ENCODE measurements at regions not wholly inside any gene's neighbourhood (a gene's known extent, or its start where the extent isn't known, plus 50 kb on each side); places are given as distances from the start of the nearest gene placed in this dataset.

DNA sequence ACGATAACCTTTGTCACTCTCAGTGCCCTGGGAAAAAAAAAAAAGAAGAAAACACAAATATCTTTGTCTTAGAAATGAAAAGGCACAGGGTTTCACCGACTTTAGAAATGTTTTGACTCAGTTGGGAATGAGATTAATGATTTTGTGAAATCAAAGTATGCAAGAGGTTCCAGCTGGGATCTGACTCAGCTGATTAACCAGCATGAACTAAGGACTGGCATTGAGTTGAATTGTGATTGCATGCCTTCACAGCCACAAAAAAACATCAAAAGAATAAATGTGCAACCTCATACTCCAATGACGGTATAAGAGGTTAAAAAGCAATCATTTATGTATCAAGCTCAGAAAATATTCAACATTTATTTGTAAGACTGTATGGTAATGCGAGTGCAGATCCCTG, 566.6 kb upstream of the DSEL start:
- peak; percentile 40 for DNase-seq

DNA sequence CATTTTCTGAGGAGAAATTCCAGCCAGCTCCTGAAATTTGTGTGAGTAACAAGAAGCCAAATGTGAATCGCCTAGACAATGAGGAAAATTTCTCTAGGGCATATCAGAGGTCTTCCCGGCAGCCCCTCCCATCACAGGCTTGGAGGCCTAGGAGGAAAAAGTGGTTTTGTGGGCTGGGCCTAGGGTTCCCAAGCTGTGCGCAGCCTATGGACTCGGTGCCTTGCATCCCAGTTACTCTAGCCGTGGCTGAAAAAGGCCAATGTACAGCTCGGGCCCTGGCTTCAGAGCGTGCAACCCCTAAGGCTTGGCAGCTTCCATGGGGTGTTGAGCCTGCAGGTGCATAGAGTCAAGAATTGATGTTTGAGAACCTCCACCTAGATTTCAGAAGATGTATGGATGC, 556.2 kb upstream of the DSEL start:
- no peak for DNase-seq

DNA sequence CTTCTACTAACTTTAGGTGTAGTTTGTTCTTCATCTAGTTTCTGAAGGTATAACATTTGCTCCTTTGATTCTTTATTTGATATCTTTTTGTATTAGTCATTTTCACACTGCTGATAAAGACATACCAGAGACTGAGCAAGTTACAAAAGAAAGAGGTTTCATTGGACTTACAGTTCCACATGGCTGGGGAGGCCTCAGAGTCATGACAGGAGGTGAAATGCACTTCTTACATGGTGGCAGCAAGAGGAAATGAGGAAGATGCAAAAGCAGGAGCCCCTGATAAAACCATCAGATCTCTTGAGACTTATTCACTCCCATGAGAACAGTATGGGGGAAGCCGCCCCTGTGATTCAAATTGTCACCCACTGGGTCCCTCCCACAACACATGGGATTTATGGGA, 544.4 kb upstream of the DSEL start:
- DNase-seq = no peak

DNA sequence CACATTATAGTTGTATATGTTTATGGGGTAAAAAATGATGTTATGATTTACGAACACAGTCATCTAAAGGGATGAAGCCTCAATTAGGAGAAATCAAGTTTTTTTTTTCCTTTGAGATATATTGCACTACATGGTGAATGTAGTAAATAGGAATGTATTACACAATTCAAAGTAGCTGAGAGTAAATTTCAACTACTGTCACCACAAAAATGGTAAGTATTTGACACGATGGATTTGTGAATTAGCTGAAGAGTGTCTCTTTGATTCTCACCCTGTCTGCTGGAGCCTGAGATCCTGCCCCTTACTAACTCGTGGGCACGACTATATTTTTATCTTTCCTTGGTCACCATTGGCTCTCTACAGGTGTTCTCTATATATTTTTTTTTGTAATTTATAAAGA, 540.4 kb upstream of the DSEL start:
- DNase-seq = no peak

DNA sequence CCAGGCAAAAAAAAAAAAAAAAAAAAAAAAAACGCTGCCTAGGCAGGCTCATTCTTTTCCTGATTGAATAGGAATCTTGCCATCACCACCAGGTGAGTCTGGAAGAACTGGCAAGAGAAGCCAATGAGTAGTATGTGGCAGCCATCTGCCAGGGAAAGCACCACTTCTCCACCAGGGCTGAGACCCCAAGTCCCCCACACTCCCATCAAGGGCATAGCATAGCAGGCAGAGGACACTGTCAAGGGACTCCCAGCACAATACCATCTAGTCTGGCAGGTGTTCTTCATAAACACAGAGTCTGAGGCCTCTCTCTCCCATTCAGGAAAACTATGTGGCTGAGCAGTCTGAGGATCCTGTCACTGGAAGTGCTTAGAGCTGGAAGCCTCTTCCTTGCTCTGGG, 538.1 kb upstream of the DSEL start:
- DNase-seq = no peak

DNA sequence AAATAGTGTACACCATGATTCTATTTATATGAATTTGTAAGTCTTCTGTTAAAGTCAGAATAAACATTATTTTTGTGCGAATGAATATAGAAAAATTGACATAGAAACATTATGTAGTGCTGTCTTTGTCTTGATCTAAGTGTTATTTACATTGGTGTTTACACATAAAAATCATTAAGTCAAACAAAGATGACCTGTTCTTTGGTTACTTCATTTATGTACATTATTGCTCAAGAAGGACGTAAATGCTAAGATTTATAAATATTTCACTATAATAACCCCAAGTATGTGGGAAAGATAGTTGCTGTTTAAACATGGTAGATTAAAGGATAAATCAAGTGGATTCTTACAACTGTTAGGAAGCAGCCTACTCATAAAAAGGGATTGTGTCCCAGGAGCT, 536.8 kb upstream of the DSEL start:
- no peak for DNase-seq

DNA sequence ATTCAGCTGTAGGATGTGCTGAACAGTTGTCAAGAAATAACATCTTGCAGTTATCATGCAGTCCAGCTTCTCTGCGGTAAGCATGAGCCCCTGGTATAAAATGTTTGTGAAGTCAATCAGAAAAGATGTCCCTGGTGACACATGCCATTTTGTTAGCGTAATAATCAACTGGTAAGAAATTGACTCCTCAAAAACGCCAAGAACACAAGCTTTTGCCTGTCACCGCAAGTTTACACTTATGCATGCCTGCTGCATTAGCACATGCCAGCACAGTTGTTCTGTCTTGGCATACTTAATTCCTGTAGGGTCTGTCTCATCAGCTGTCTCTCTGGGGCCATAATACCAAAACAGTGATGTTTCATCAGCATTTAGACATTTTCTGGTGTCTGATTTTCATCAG, 524.8 kb upstream of the DSEL start:
- no peak for DNase-seq

DNA sequence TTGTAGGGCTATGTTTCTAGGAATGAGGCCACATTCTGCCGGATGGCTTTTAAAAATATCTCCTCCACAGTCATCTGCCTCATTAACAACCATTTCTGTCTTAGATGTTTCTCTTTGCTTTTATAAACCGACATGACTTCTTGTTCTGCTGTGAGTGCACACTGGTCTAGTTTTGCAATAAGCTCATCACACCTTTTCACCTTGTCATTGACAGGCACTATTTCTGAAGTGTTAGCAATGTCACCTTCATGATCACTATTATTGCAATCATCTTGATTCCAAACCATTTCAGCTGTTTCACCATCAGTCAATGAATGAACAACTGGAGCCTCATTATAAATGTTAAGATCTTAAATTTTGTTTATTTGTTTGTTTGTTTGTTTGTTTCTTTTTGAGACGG, 523.7 kb upstream of the DSEL start:
- DNase-seq = no peak

DNA sequence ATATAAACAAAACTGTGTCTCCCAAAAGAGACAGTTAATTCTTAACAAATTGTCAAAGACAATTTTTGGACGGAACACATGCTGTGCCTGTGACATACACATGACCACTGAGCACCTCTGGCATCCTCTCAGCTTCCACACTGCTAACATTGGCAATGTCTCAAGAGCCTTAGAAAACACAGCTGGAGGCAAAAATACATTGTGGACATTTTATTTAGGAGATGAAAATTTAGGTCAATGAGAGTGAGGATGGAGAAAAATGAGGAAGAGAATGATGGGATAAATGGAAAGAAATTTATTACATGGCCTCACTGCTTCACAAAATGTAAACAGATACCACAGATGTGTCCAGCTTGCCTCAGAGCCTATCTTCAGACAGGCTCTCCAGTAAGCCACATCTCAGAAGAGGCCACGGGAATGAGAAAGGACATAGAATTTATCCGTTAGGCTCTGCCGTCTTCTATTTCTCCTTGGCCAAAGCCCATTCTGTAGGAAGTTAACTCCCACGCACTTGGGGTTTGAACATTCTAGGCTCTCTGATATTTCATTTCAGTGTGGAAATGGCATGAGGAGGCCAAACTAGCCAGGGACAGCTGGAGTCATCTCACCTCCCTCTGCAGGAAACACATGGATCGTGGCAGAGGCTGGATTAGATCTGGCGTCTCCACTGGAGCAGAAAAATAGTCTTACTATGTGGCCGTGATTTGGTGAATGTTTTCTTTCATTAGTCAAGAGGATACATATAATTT, 519.4 kb upstream of the DSEL start:
- no peak for DNase-seq

DNA sequence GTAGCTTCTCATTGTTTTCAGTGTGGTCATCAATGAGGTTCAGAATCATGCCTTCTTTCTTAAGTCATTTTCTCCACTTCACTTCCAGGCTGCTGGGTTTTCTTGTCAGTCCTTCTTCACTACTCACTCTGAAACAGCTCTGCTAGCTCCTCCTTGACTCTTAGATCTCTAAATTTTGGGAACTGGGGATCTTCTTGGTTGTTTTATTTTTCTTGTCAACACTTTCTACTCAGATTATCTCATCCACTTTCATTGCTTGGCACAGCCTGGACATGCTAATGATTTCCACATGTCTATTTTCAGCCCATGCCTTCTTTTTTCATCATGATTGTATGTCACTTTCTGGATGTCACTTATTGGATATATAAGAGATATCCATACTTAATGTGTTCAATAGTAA, 517.8 kb upstream of the DSEL start:
- DNase-seq = no peak

DNA sequence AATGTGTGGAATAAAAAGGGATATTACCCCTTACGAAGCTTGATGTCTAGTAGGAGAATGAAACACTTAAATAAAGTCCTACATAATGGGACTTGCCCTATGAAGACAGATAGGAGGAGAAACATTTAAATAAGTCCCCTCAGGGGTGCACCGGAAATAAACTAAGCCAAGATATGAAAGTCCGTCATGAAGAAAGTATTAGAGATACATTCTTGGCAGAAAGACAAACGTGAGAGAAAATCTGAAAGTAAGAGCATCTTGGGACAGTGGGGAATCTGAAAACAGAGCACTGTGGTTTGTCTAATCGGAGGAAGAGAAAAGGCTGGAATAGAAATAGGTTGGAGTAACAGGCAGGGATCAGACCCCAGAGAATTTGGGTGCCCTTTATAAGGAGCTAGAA, 516.9 kb upstream of the DSEL start:
- no peak for DNase-seq

DNA sequence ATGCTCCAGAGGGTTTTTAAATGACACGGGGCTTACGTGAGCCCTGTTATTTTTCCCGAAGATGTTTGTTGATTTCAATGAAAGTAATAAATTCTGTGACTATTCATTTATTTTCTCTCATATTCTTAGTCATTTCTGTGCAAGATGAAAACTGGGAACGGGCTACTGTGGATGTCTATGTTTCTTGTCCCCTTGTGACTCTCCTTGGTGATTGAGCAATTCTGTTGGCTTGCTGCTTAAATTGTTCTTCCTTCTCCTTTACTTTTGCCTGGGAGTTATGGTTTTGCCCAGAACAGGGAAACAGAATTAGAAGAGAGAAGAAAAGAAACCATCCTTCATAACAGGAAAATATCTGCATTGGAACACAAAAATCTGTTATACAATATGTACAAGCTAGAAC, 508.2 kb upstream of the DSEL start:
- no peak for DNase-seq

DNA sequence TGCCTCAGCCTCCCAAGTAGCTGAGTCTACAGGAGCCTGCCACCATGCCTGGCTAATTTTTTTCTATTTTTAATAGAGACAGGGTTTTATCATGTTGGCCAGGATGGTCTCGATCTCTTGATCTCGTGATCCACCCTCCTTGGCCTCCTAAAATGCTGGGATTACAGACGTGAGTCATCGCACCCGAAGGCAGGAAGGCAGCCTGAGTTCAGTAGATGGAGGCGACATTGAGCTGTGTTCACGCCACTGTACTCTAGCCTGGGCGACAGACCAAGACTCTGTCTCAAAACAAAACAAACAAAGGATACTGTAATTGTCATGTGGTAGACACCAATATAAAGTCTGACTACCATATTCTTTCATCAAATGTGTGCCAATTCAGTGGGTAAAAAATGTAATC, 500.9 kb upstream of the DSEL start:
- no peak for DNase-seq

DNA sequence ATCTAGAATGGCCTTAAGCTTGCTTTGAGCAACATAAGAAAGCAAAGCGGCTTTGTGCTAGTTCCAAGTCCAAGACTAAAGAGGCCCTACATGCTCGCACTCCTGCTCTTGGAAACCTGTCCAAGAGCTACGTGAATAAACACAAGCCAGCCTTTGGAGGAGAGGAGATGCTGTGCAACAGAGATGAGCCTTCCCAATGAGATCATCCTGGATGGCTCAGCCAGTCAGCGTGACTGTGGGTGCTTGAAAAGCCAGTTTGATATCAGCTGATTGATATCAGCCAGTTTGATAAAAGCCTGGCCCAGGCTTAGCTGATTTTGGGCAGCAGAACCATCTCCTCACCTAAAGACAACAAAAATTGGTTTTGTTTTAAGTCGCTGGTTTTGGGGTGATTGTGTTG, 481.0 kb upstream of the DSEL start:
- no peak for DNase-seq

DNA sequence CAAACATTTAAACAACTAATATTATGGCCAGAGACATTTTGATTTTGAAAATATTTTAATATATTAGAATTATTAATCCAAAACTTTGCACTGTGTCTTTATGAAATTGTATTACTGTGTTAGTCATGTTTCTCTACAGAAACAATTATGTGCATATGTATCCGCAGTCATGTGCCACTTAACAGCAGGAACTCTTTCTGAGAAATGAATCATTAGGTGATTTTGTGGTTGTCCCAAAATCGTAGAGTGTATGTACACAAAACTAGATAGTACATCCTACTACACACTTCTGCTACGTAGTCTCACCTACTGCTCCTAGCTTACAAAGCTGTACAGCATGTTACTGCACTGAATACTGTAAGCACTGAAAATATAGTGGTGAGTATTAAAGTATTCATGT, 479.2 kb upstream of the DSEL start:
- DNase-seq = no peak

DNA sequence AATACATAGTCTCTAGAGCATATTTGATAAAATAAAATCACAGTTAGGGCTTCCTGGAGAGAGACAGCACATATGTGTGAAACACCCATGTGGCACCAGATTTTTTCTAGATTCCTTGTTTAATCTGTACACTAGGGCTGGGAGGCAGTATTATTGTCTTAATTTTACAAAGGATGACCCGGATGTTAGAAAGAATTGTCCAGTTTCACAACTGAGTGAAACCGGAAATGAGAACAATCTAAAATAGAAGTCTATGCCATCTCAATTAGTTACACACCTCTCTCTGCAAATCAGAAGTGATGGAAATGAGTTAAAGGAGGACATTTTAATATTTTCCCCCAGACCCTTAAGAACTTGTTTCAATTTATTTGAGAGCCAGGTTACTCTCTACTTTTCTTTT, 463.7 kb upstream of the DSEL start:
- DNase-seq = no peak

DNA sequence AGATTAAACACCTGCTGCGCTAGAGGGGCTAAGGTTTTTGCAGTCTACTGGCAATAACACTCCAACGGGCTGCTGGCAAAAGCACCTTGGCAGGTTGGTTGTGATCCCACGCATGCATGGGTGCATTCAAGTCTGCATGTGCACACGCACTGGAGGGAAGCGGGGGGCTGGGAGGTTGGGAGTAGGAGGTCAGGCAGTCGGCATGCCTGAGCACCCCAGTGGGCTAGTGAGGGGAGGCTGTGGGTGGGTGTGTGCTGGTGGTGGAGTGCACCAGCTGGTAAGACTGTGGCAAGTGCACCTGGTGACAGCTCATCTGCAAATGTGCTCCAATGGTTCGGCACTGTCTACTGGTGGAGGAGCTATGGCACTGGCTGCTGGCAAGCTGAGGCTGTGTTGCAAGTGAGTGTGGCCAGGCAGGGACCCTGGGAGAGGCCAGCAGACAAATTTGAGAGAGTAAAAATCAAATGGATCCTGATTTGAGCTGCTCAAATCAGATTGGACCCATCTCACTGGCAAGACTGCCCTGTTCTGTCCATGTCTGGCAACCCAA, 460.6 kb upstream of the DSEL start:
- no peak for DNase-seq

DNA sequence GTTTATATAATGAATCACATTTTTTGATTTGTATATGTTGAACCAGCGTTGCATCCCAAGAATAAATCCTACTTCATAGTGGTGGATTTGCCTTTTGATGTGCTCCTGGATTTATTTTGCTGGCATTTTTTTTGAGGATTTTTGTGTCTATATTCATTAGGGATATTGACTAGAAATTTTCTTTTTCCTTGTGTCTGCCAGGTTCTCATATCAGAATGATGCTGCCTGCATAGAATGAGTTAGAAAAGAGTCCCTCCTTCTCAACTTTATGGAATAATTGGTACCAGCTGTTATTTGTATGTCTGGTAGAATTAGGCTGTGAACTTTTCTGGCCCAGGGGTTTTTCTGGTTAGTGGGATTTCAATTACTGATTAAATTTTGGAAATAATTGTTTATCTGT, 457.4 kb upstream of the DSEL start:
- no peak for DNase-seq

DNA sequence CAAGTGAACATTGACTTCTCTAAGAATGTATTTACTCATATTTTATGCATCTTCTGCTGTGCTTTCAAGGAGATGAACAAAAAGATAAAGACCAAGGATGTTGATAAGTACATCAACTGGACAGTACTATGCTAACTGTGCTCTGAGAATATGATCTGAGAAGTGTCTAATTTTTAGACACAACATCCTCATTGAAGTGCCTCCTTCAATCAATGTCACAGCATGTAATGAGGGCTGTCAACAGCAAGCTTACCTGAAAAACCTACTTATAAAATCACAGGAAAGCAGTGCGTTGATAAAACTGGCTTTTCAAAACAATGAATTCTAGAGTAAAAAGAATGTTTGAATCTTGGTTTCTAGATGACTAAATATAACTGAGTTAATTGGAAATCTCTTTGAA, 452.9 kb upstream of the DSEL start:
- DNase-seq = no peak

DNA sequence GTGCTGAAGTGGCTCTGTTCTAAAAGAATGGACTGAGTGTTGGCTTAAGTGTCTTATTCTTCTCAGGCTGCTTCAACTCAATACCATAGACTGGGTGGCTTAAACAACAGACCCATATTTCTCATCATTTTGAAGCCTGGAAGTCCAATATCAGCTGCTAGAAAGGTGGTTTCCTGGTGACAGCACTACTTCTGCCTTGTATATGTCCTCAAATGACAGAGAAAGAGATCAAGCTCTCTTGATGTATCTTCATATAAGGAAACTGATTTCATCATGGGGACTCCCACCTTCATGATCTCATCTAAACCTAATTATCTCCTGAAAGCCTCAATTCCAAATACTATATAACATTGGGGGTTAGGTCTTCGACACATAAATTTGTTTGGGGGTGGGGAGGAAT, 449.7 kb upstream of the DSEL start:
- no peak for DNase-seq

DNA sequence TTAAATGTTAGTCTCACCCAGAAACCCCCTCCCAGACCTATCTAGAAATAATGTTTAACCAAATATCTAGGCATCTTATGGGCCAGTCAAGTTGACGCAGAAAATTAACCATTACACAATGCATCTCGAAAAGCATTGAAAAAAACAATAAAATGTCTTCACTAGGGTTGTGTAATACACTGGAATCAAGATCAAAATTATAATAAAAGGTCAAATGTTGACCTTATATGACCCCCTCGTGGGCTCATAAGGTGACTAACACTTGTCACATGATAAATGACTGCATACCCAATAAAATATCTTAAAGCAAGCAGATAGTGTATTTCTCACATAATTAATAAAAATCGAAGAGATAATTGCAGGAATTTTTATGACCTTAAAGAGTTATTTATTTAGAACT, 447.9 kb upstream of the DSEL start:
- DNase-seq = no peak

DNA sequence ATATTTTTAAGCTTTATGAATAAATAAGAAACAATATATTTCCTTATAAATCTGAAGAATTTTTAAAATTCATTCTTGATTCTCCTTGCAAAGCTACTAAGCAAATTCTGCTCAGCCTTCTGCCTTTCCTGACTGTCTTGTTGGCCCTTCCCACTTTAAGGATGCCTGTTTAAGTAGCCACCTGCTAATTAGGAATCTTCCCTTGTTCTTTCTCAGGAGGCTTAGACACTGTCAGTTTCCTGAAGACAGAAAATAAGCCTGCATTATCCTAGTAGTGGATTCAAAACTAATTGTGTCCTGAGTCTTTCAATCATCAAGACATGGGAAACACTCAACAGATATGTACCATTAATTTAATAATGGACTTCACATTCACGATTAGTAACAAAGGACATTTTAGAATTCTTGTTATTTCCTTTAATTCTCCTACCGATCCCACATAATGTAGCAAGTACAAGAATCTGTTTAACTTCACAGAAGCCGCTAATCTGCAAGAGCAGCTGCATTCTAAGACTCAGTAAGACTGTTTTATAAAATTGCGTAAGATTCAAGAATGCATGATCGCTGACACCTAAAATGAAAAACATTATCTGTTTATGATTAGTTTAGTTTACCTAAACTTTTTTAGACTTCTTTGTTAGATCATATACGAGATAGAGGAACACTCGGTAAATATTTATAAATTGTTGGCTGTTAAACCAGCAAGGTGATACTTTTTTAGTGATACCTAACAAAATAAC, 445.4 kb upstream of the DSEL start:
- no peak for DNase-seq

DNA sequence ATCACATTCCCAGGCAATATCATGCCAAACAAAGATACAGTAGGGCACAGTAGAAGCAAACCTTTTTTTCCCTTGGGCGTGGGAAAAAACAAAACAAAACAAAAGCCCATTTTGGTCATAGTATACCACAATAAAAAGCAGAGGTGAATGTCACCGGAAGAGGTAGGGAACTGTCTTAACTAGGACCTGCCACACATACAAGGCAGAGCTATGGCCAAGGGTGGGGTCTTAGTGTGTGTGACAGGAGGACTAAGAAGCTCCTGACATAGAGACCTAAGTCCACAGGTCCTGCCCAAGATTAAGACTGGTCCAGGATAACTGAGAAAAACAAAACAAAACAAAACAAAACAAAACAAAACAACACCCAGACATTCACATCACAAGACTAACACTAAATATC, 441.2 kb upstream of the DSEL start:
- no peak for DNase-seq

DNA sequence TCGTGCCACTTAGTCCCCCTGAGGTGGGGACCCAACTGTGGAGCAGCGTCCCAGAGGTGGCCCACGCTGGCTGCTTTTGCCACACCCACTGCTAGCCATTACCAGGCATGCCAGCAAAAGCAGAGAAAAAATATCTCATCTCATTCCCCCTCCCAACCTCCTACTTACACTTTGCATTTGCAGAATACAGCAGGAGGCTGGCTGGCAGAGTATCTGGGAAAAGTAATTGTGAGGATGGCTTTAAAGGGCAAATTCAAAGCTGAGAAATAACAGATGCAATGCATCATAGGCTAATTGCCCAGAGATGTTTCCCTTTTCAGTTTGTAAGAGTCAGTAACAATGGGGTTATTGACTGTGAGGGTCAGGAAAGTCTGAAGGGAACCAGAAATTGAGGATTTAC, 438.1 kb upstream of the DSEL start:
- no peak for DNase-seq

DNA sequence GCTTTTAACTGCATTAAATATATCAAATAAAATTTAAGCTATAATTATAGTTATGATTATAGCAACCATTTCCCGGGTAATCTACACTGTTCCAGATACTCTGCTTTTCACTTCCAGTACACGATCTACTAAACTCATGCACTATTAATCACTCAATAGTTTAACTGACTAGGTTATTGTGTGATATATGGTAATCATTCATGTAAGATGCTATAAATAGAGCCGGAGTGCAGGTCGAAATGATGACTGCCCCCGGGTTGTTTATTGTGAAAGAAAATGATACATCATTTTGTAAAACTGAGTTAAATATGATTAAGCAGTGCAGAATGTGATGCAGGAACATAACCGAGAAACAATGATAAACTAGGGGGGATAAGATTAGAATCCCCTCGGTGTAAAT, 434.6 kb upstream of the DSEL start:
- DNase-seq = no peak
